Upper lobe of right lung (tissue), 1 donor: ENCODE measurements at regions not wholly inside any gene's neighbourhood (a gene's known extent, or its start where the extent isn't known, plus 50 kb on each side); places are given as distances from the start of the nearest gene placed in this dataset.
A peak's percentile ranks its signal among the peaks of the same experiment; 100 is the strongest.
"Not testable (repeated sequence)": the region's sequence is repeated elsewhere in the genome, so short reads cannot be mapped to it uniquely, and the experiment has no call there.

Experiments used
- ATAC-seq: fragments of 200-7000 bp; cut with Tn5 transposase; one replicate; pipeline ENCODE4 v1.9.1; 2020; ENCODE audit warnings: mild to moderate bottlenecking, moderate library complexity
- DNase-seq: peaks from one replicate; pipeline ENCODE4 v3.0.0-alpha.2; 2020
- H3K27ac ChIP-seq: fragments of 200-600 bp; one replicate; pipeline ENCODE4 v1.8.0; 2022
- H3K27me3 ChIP-seq: fragments of 200-600 bp; one replicate; pipeline ENCODE4 v1.8.0; 2022; ENCODE audit warnings: mild to moderate bottlenecking
- H3K36me3 ChIP-seq: fragments of 200-600 bp; one replicate; pipeline ENCODE4 v1.8.0; 2022
- H3K4me1 ChIP-seq: fragments of 200-600 bp; one replicate; pipeline ENCODE4 v1.8.0; 2022
- H3K4me3 ChIP-seq: fragments of 200-600 bp; one replicate; pipeline ENCODE4 v1.8.0; 2022; ENCODE audit warnings: mild to moderate bottlenecking
- H3K9me3 ChIP-seq: fragments of 200-600 bp; one replicate; pipeline ENCODE4 v1.8.0; 2022
- CTCF ChIP-seq: fragments of 200-600 bp; IDR thresholded peaks from one replicate; pipeline ENCODE4 v1.8.0; 2022; ENCODE audit warnings: antibody characterized with exemption
- intact Hi-C: fragments of 100-400 bp; cut with DNase I; formaldehyde crosslinking; loops from one replicate; pipeline ENCODE4 v1.11.0; 2022
- donor health status: DM: no; HTN: yes; CAD: no; lungs with severe emphysema.

GRCh38 chr2:55124682-55125081, 74.4 kb upstream of the RTN4 start:
- H3K4me1 ChIP-seq = peaks cover 16% of the 10 kb centered on the region
- H3K9me3 ChIP-seq, H3K36me3 ChIP-seq, H3K27ac ChIP-seq, H3K27me3 ChIP-seq, ATAC-seq, H3K4me3 ChIP-seq, intact Hi-C loops, DNase-seq: not testable (repeated sequence)

- no peak overlapping the region for H3K27ac ChIP-seq
- no peak for DNase-seq
- H3K9me3 ChIP-seq = no peaks in the 10 kb centered on the region
- ATAC-seq = no peak
- no peak overlapping the region for H3K4me3 ChIP-seq
- TF ChIP-seq CTCF = no peak
- no peaks in the 10 kb centered on the region for H3K27me3 ChIP-seq
- no peaks in the 10 kb centered on the region for H3K36me3 ChIP-seq
- intact Hi-C loops = no loop called here
- peaks cover 21% of the 10 kb centered on the region for H3K4me1 ChIP-seq
Measured at GRCh38 chr2:55123851-55124269, 73.6 kb upstream of the RTN4 start.

GRCh38 chr2:55120634-55121359, 70.5 kb upstream of the RTN4 start:
- Histone ChIP-seq H3K9me3 (no peaks in the 10 kb centered on the region), H3K27me3 (no peaks in the 10 kb centered on the region), H3K4me1 (peaks cover 21% of the 10 kb centered on the region), H3K36me3 (no peaks in the 10 kb centered on the region), H3K4me3 (no peak overlapping the region), H3K27ac (peak overlapping the region; percentile 70)
- intact Hi-C loops = no loop called here
- peak; percentile 56 for ATAC-seq
- DNase-seq = peak; percentile 74
- TF ChIP-seq CTCF = no peak

- Histone ChIP-seq H3K36me3 (no peaks in the 10 kb centered on the region), H3K4me1 (peaks cover 21% of the 10 kb centered on the region), H3K27me3 (no peaks in the 10 kb centered on the region), H3K4me3 (no peak overlapping the region), H3K27ac (peak overlapping the region; percentile 70), H3K9me3 (no peaks in the 10 kb centered on the region)
- TF ChIP-seq CTCF = no peak
- intact Hi-C loops = no loop called here
- ATAC-seq = peak; percentile 82
- DNase-seq = no peak
Measured at GRCh38 chr2:55119711-55120487, 69.6 kb upstream of the RTN4 start.

GRCh38 chr2:55118643-55119083, 68.4 kb upstream of the RTN4 start:
- Histone ChIP-seq H3K36me3 (no peaks in the 10 kb centered on the region), H3K4me3 (no peak overlapping the region), H3K27me3 (no peaks in the 10 kb centered on the region), H3K9me3 (no peaks in the 10 kb centered on the region), H3K4me1 (peaks cover 21% of the 10 kb centered on the region), H3K27ac (no peak overlapping the region)
- TF ChIP-seq CTCF = no peak
- no peak for DNase-seq
- intact Hi-C loops = no loop called here
- ATAC-seq = no peak

- no peak for TF ChIP-seq CTCF
- Histone ChIP-seq H3K4me1 (peaks cover 36% of the 10 kb centered on the region), H3K27me3 (no peaks in the 10 kb centered on the region), H3K36me3 (no peaks in the 10 kb centered on the region), H3K27ac (no peak overlapping the region), H3K4me3 (no peak overlapping the region), H3K9me3 (no peaks in the 10 kb centered on the region)
- no peak for DNase-seq
- intact Hi-C loops = no loop called here
- ATAC-seq = no peak
Measured at GRCh38 chr2:55116966-55117365, 66.7 kb upstream of the RTN4 start.
